Mesenchymal stem cell (in vitro differentiated cells and primary cell): ENCODE measurements at regions not wholly inside any gene's neighbourhood (a gene's known extent, or its start where the extent isn't known, plus 50 kb on each side); places are given as distances from the start of the nearest gene placed in this dataset.

Experiments
- DNase-seq: peaks from one replicate; pipeline ENCODE4 v3.0.0-alpha.2; 2013
- H2AFZ ChIP-seq: one replicate; pipeline ENCODE4 v1.6.1; 2013; ENCODE audit warnings: low read depth, mild to moderate bottlenecking, control low read depth, inconsistent platforms, low read length, moderate library complexity
- H2AK5ac ChIP-seq: 2 replicates; pipeline ENCODE4 v1.6.1; 2013; ENCODE audit warnings: low read length, moderate library complexity, mild to moderate bottlenecking, inconsistent platforms; ENCODE audit not compliant: severe bottlenecking
- H2BK120ac ChIP-seq: one replicate; pipeline ENCODE4 v1.6.1; 2013; ENCODE audit warnings: low read depth, mild to moderate bottlenecking, inconsistent platforms, low read length, moderate library complexity
- H2BK12ac ChIP-seq, 2 experiments: one replicate each; pipeline ENCODE4 v1.6.1; 2013; ENCODE audit warnings: inconsistent platforms in 2 of 2, low read length in 2 of 2, mild to moderate bottlenecking in 2 of 2, moderate library complexity in 2 of 2, control low read depth in 1 of 2
- H2BK15ac ChIP-seq: one replicate; pipeline ENCODE4 v1.6.1; 2013; ENCODE audit warnings: mild to moderate bottlenecking, low read depth, inconsistent platforms; ENCODE audit not compliant: poor library complexity, severe bottlenecking
- H2BK5ac ChIP-seq: 2 replicates; pipeline ENCODE4 v1.6.1; 2013; ENCODE audit warnings: low read depth, mild to moderate bottlenecking, low read length, control low read depth, inconsistent platforms; ENCODE audit not compliant: poor library complexity, severe bottlenecking
- H3K14ac ChIP-seq, 2 experiments: one replicate each; pipeline ENCODE4 v1.6.1; 2013; ENCODE audit warnings: inconsistent platforms in 2 of 2, low read length in 2 of 2, control low read depth in 1 of 2, mild to moderate bottlenecking in 1 of 2, moderate library complexity in 1 of 2
- H3K18ac ChIP-seq, 2 experiments: one replicate each; pipeline ENCODE4 v1.6.1; 2013; ENCODE audit warnings: inconsistent platforms in 2 of 2, low read length in 2 of 2, control low read depth in 1 of 2, low read depth in 1 of 2, mild to moderate bottlenecking in 1 of 2
- H3K23ac ChIP-seq, 2 experiments: one replicate each; pipeline ENCODE4 v1.6.1; 2013; ENCODE audit warnings: inconsistent platforms in 2 of 2, low read length in 2 of 2, mild to moderate bottlenecking in 2 of 2, moderate library complexity in 2 of 2, control low read depth in 1 of 2
- H3K27ac ChIP-seq: 2 replicates; pipeline ENCODE4 v1.5.1; 2013; ENCODE audit warnings: mild to moderate bottlenecking, moderate library complexity, low read length, control low read depth, inconsistent platforms; ENCODE audit not compliant: poor library complexity, severe bottlenecking
- H3K27me3 ChIP-seq, 2 experiments: 2 replicates each; pipeline versions ENCODE4 v1.6.1 to v1.7.0; 2013; ENCODE audit warnings: low read length in 2 of 2, mild to moderate bottlenecking in 2 of 2, moderate library complexity in 2 of 2, control low read depth in 1 of 2, inconsistent platforms in 1 of 2; ENCODE audit not compliant: control insufficient read depth in 1 of 2, insufficient read depth in 1 of 2
- H3K36me3 ChIP-seq, 2 experiments: 2 replicates each; pipeline versions ENCODE4 v1.6.1 to v1.7.0; 2013; ENCODE audit warnings: low read length in 2 of 2, control low read depth in 1 of 2, inconsistent platforms in 1 of 2, low read depth in 1 of 2, mild to moderate bottlenecking in 1 of 2; ENCODE audit not compliant: insufficient read depth in 2 of 2, control insufficient read depth in 1 of 2
- H3K4ac ChIP-seq, 2 experiments: one replicate each; pipeline ENCODE4 v1.6.1; 2013; ENCODE audit warnings: inconsistent platforms in 2 of 2, low read length in 2 of 2, mild to moderate bottlenecking in 2 of 2, moderate library complexity in 2 of 2, control low read depth in 1 of 2, low read depth in 1 of 2
- H3K4me1 ChIP-seq: 2 replicates; pipeline ENCODE4 v1.6.1; 2013; ENCODE audit warnings: low read depth, low read length, control low read depth; ENCODE audit not compliant: control insufficient read depth, insufficient read depth
- H3K4me2 ChIP-seq: 2 replicates; pipeline ENCODE4 v1.6.1; 2013; ENCODE audit warnings: low read length, mild to moderate bottlenecking, inconsistent platforms; ENCODE audit not compliant: poor library complexity, severe bottlenecking
- H3K4me3 ChIP-seq, 2 experiments: 2 replicates each; pipeline versions ENCODE4 v1.5.1 to v1.7.0; 2013; ENCODE audit warnings: low read length in 2 of 2, mild to moderate bottlenecking in 2 of 2, control low read depth in 1 of 2, low read depth in 1 of 2; ENCODE audit not compliant: insufficient read depth in 1 of 2
- H3K79me1 ChIP-seq: replicated peaks from 2 replicates; pipeline ENCODE4 v1.6.1; 2013; ENCODE audit warnings: mild to moderate bottlenecking, control low read depth, low read length, inconsistent platforms; ENCODE audit not compliant: poor library complexity, severe bottlenecking
- H3K9ac ChIP-seq: 2 replicates; pipeline ENCODE4 v1.7.0; 2013; ENCODE audit warnings: mild to moderate bottlenecking, low read length, moderate library complexity
- H3K9me3 ChIP-seq: 2 replicates; pipeline ENCODE4 v1.7.0; 2013; ENCODE audit warnings: mild to moderate bottlenecking, low read length; ENCODE audit not compliant: control insufficient read depth
- H4K8ac ChIP-seq: one replicate; pipeline ENCODE4 v1.6.1; 2013; ENCODE audit warnings: inconsistent platforms, mild to moderate bottlenecking, low read length, moderate library complexity
- H4K91ac ChIP-seq: one replicate; pipeline ENCODE4 v1.6.1; 2013; ENCODE audit warnings: mild to moderate bottlenecking, low read length, inconsistent platforms
- WGBS: methylation state at CpG from one replicate; pipeline ENCODE4 v1.1.7; 2013; ENCODE audit warnings: mixed read lengths; 5-methylcytosine and 5-hydroxymethylcytosine counted together

GRCh38 chr6:133610227-133610840, 278.6 kb upstream of the TCF21 start:
- no peak overlapping the region for H4K8ac ChIP-seq
- H3K36me3 ChIP-seq: no peaks in the 10 kb centered on the region
- peak overlapping the region; percentile 78 for H3K9ac ChIP-seq
- no peak overlapping the region for H2AK5ac ChIP-seq
- WGBS: 31% methylated on average over 2 of the region's 2 CpGs
- H3K79me1 ChIP-seq: no peaks in the 10 kb centered on the region
- H2BK120ac ChIP-seq: peak overlapping the region; percentile 39
- H3K4ac ChIP-seq: peak overlapping the region; percentile 26 to 35
- no peak overlapping the region for H3K4me2 ChIP-seq
- peaks cover 3% of the 10 kb centered on the region for H3K4me1 ChIP-seq
- no peak overlapping the region for H3K23ac ChIP-seq
- H3K4me3 ChIP-seq: no peak overlapping the region
- peak overlapping the region in 1 of 2 experiments; percentile 87 for H2BK12ac ChIP-seq
- DNase-seq: peak; percentile 77
- no peak overlapping the region for H2BK5ac ChIP-seq
- H3K27ac ChIP-seq: no peak overlapping the region
- H4K91ac ChIP-seq: peak overlapping the region; percentile 14
- H2BK15ac ChIP-seq: no peak overlapping the region
- no peaks in the 10 kb centered on the region for H3K27me3 ChIP-seq
- H3K9me3 ChIP-seq: no peaks in the 10 kb centered on the region
- H3K18ac ChIP-seq: peak overlapping the region in 1 of 2 experiments; percentile 63
- no peak overlapping the region for H2AFZ ChIP-seq
- H3K14ac ChIP-seq: no peak overlapping the region

- Histone ChIP-seq H4K8ac (no peak overlapping the region), H3K18ac (peak overlapping the region; percentile 61 to 63), H3K4me1 (peaks cover 3% of the 10 kb centered on the region), H3K36me3 (no peaks in the 10 kb centered on the region), H3K4ac (peak overlapping the region in 1 of 2 experiments; percentile 47), H3K9me3 (no peaks in the 10 kb centered on the region), H3K27me3 (no peaks in the 10 kb centered on the region), H4K91ac (no peak overlapping the region), H3K4me2 (no peak overlapping the region), H2AFZ (no peak overlapping the region), H2BK12ac (peak overlapping the region; percentile 1 to 34), H3K23ac (no peak overlapping the region), H3K14ac (no peak overlapping the region), H2BK120ac (peak overlapping the region; percentile 22), H3K4me3 (no peak overlapping the region), H2AK5ac (no peak overlapping the region), H2BK5ac (no peak overlapping the region), H2BK15ac (peak overlapping the region; percentile 37), H3K9ac (peak overlapping the region; percentile 78), H3K27ac (no peak overlapping the region), H3K79me1 (no peaks in the 10 kb centered on the region)
- WGBS: 60% methylated on average over 3 of the region's 3 CpGs
- DNase-seq: no peak
Measured at GRCh38 chr6:133610971-133611370, 277.9 kb upstream of the TCF21 start.

GRCh38 chr6:133612459-133612858, 276.5 kb upstream of the TCF21 start:
- no peaks in the 10 kb centered on the region for H3K27me3 ChIP-seq
- H3K4me2 ChIP-seq: no peak overlapping the region
- peak overlapping the region; percentile 4 to 71 for H3K18ac ChIP-seq
- peak overlapping the region in 1 of 2 experiments; percentile 29 for H2BK12ac ChIP-seq
- peaks cover 3% of the 10 kb centered on the region for H3K4me1 ChIP-seq
- H3K9me3 ChIP-seq: no peaks in the 10 kb centered on the region
- H2BK5ac ChIP-seq: no peak overlapping the region
- H2AFZ ChIP-seq: no peak overlapping the region
- no peak overlapping the region for H3K23ac ChIP-seq
- H2AK5ac ChIP-seq: no peak overlapping the region
- no peak for DNase-seq
- H2BK120ac ChIP-seq: no peak overlapping the region
- H3K36me3 ChIP-seq: no peaks in the 10 kb centered on the region
- no peak overlapping the region for H4K91ac ChIP-seq
- no peak overlapping the region for H3K9ac ChIP-seq
- no peak overlapping the region for H3K27ac ChIP-seq
- H3K4me3 ChIP-seq: no peak overlapping the region
- H3K4ac ChIP-seq: no peak overlapping the region
- H3K79me1 ChIP-seq: no peaks in the 10 kb centered on the region
- H2BK15ac ChIP-seq: no peak overlapping the region
- H4K8ac ChIP-seq: no peak overlapping the region
- no peak overlapping the region for H3K14ac ChIP-seq

- H2BK12ac ChIP-seq: no peak overlapping the region
- DNase-seq: no peak
- WGBS: 89% methylated on average over 2 of the region's 3 CpGs
- no peak overlapping the region for H2BK15ac ChIP-seq
- H3K27me3 ChIP-seq: no peaks in the 10 kb centered on the region
- H2BK5ac ChIP-seq: no peak overlapping the region
- no peak overlapping the region for H4K8ac ChIP-seq
- H3K4me2 ChIP-seq: no peak overlapping the region
- H3K4me3 ChIP-seq: no peak overlapping the region
- no peak overlapping the region for H3K4ac ChIP-seq
- no peak overlapping the region for H3K23ac ChIP-seq
- H2AFZ ChIP-seq: no peak overlapping the region
- H2BK120ac ChIP-seq: no peak overlapping the region
- H3K27ac ChIP-seq: no peak overlapping the region
- H3K14ac ChIP-seq: no peak overlapping the region
- no peak overlapping the region for H3K18ac ChIP-seq
- no peak overlapping the region for H2AK5ac ChIP-seq
- H3K9me3 ChIP-seq: no peaks in the 10 kb centered on the region
- no peaks in the 10 kb centered on the region for H3K36me3 ChIP-seq
- H4K91ac ChIP-seq: no peak overlapping the region
- no peaks in the 10 kb centered on the region for H3K79me1 ChIP-seq
- H3K9ac ChIP-seq: no peak overlapping the region
- H3K4me1 ChIP-seq: peaks cover 3% of the 10 kb centered on the region
Measured at GRCh38 chr6:133613211-133613610, 275.7 kb upstream of the TCF21 start.
